ENCODE measurements at regions not wholly inside any gene's neighbourhood (a gene's known extent, or its start where the extent isn't known, plus 50 kb on each side); places are given as distances from the start of the nearest gene placed in this dataset.

- Mint-ChIP-seq H3K27me3 (ENCODE audit: low read depth) (no peaks in the 10 kb centered on the region), H3K4me1 (ENCODE audit: low read depth) (no peaks in the 10 kb centered on the region), H3K36me3 (ENCODE audit: insufficient read depth in 2 of 2) (no peaks in the 10 kb centered on the region), H3K27ac (no peak overlapping the region), H3K9me3 (peaks cover 4 to 12% of the 10 kb centered on the region in 2 donors), H3K4me3 (no peak overlapping the region)
- DNase-seq (no peak), ATAC-seq (replicated peaks in 1 of 2) (no peak)
Observed at GRCh38 chr16:65455761-65456160, 333.9 kb upstream of the CDH11 start.

GRCh38 chr16:65453646-65454045 lies 331.8 kb upstream of the CDH11 start:
- no peak overlapping the region for H3K4me3 Mint-ChIP-seq
- no peak for DNase-seq
- no peaks in the 10 kb centered on the region for H3K4me1 Mint-ChIP-seq (ENCODE audit: low read depth)
- no peak overlapping the region for H3K27ac Mint-ChIP-seq
- H3K27me3 Mint-ChIP-seq (ENCODE audit: low read depth) = no peaks in the 10 kb centered on the region
- no peak for ATAC-seq (replicated peaks in 1 of 2)
- H3K36me3 Mint-ChIP-seq (ENCODE audit: insufficient read depth in 2 of 2) = peaks cover 0 to 2% of the 10 kb centered on the region in 2 donors
- H3K9me3 Mint-ChIP-seq = peaks cover 7 to 12% of the 10 kb centered on the region in 2 donors

GRCh38 chr16:65449526-65449925 lies 327.7 kb upstream of the CDH11 start:
- no peak overlapping the region for H3K27ac Mint-ChIP-seq
- H3K4me3 Mint-ChIP-seq = no peak overlapping the region
- H3K9me3 Mint-ChIP-seq = peaks cover 13% of the 10 kb centered on the region in 2 donors
- H3K27me3 Mint-ChIP-seq (ENCODE audit: low read depth) = no peaks in the 10 kb centered on the region
- no peaks in the 10 kb centered on the region for H3K4me1 Mint-ChIP-seq (ENCODE audit: low read depth)
- ATAC-seq (replicated peaks in 1 of 2) (no peak), DNase-seq (no peak)
- peaks cover 0 to 5% of the 10 kb centered on the region in 2 donors for H3K36me3 Mint-ChIP-seq (ENCODE audit: insufficient read depth in 2 of 2)

- H3K4me3 Mint-ChIP-seq = no peak overlapping the region
- H3K9me3 Mint-ChIP-seq = peaks cover 4 to 13% of the 10 kb centered on the region in 2 donors
- DNase-seq (no peak), ATAC-seq (replicated peaks in 1 of 2) (no peak)
- no peak overlapping the region for H3K27ac Mint-ChIP-seq
- H3K4me1 Mint-ChIP-seq (ENCODE audit: low read depth) = no peaks in the 10 kb centered on the region
- no peaks in the 10 kb centered on the region for H3K27me3 Mint-ChIP-seq (ENCODE audit: low read depth)
- H3K36me3 Mint-ChIP-seq (ENCODE audit: insufficient read depth in 2 of 2) = peaks cover 0 to 5% of the 10 kb centered on the region in 2 donors
Observed at GRCh38 chr16:65446427-65446826, 324.6 kb upstream of the CDH11 start.

GRCh38 chr16:65445313-65446260 lies 323.7 kb upstream of the CDH11 start:
- Mint-ChIP-seq H3K27ac (no peak overlapping the region), H3K9me3 (peaks cover 3 to 13% of the 10 kb centered on the region in 2 donors), H3K27me3 (ENCODE audit: low read depth) (no peaks in the 10 kb centered on the region), H3K4me3 (no peak overlapping the region), H3K36me3 (ENCODE audit: insufficient read depth in 2 of 2) (peaks cover 0 to 5% of the 10 kb centered on the region in 2 donors), H3K4me1 (ENCODE audit: low read depth) (no peaks in the 10 kb centered on the region)
- DNase-seq (no peak), ATAC-seq (replicated peaks in 1 of 2) (no peak)

- Mint-ChIP-seq H3K4me3 (no peak overlapping the region), H3K9me3 (peaks cover 4 to 6% of the 10 kb centered on the region in 2 donors), H3K4me1 (ENCODE audit: low read depth) (no peaks in the 10 kb centered on the region), H3K36me3 (ENCODE audit: insufficient read depth in 2 of 2) (peaks cover 0 to 2% of the 10 kb centered on the region in 2 donors), H3K27me3 (ENCODE audit: low read depth) (no peaks in the 10 kb centered on the region), H3K27ac (no peak overlapping the region)
- DNase-seq (no peak), ATAC-seq (replicated peaks in 1 of 2) (no peak)
Observed at GRCh38 chr16:65441501-65441900, 319.6 kb upstream of the CDH11 start.

GRCh38 chr16:65429504-65430181 lies 307.8 kb upstream of the CDH11 start:
- H3K27ac Mint-ChIP-seq = no peak overlapping the region
- no peak for DNase-seq
- H3K4me1 Mint-ChIP-seq (ENCODE audit: low read depth) = no peaks in the 10 kb centered on the region
- H3K27me3 Mint-ChIP-seq (ENCODE audit: low read depth) = no peaks in the 10 kb centered on the region
- ATAC-seq (replicated peaks in 1 of 2) = no peak
- H3K9me3 Mint-ChIP-seq = peaks cover 6% of the 10 kb centered on the region in 2 donors
- no peak overlapping the region for H3K4me3 Mint-ChIP-seq
- no peaks in the 10 kb centered on the region for H3K36me3 Mint-ChIP-seq (ENCODE audit: insufficient read depth in 2 of 2)

GRCh38 chr16:65426484-65426883 lies 304.6 kb upstream of the CDH11 start:
- ATAC-seq (replicated peaks in 1 of 2) = no peak

GRCh38 chr16:65422934-65423333 lies 301.1 kb upstream of the CDH11 start:
- Mint-ChIP-seq H3K9me3 (peaks cover 6 to 11% of the 10 kb centered on the region in 2 donors), H3K36me3 (ENCODE audit: insufficient read depth in 2 of 2) (peaks cover 1 to 3% of the 10 kb centered on the region in 2 donors), H3K4me3 (no peak overlapping the region), H3K4me1 (ENCODE audit: low read depth) (no peaks in the 10 kb centered on the region), H3K27ac (no peak overlapping the region), H3K27me3 (ENCODE audit: low read depth) (no peaks in the 10 kb centered on the region)
- DNase-seq = no peak
- ATAC-seq (replicated peaks in 1 of 2) = no peak

More at GRCh38 chr16:65426484-65426883, 304.6 kb upstream of the CDH11 start:
- no peaks in the 10 kb centered on the region for H3K27me3 Mint-ChIP-seq (ENCODE audit: low read depth)
- H3K36me3 Mint-ChIP-seq (ENCODE audit: insufficient read depth in 2 of 2) = no peaks in the 10 kb centered on the region
- H3K4me3 Mint-ChIP-seq = no peak overlapping the region
- H3K9me3 Mint-ChIP-seq = peaks cover 4 to 8% of the 10 kb centered on the region in 2 donors
- H3K27ac Mint-ChIP-seq = no peak overlapping the region
- no peaks in the 10 kb centered on the region for H3K4me1 Mint-ChIP-seq (ENCODE audit: low read depth)
- no peak for DNase-seq

- DNase-seq (no peak), ATAC-seq (replicated peaks in 1 of 2) (no peak)
- no peak overlapping the region for H3K27ac Mint-ChIP-seq
- no peaks in the 10 kb centered on the region for H3K27me3 Mint-ChIP-seq (ENCODE audit: low read depth)
- H3K36me3 Mint-ChIP-seq (ENCODE audit: insufficient read depth in 2 of 2) = peaks cover 1 to 3% of the 10 kb centered on the region in 2 donors
- H3K4me1 Mint-ChIP-seq (ENCODE audit: low read depth) = no peaks in the 10 kb centered on the region
- no peak overlapping the region for H3K4me3 Mint-ChIP-seq
- H3K9me3 Mint-ChIP-seq = peaks cover 7 to 11% of the 10 kb centered on the region in 2 donors
Observed at GRCh38 chr16:65421596-65421995, 299.7 kb upstream of the CDH11 start.

- DNase-seq = no peak
- Mint-ChIP-seq H3K9me3 (peaks cover 5 to 7% of the 10 kb centered on the region in 2 donors), H3K36me3 (ENCODE audit: insufficient read depth in 2 of 2) (peaks cover 1 to 3% of the 10 kb centered on the region in 2 donors), H3K27me3 (ENCODE audit: low read depth) (no peaks in the 10 kb centered on the region), H3K27ac (no peak overlapping the region), H3K4me3 (no peak overlapping the region), H3K4me1 (ENCODE audit: low read depth) (peaks cover 4% of the 10 kb centered on the region)
- ATAC-seq (replicated peaks in 1 of 2) = no peak
Observed at GRCh38 chr16:65418435-65418834, 296.6 kb upstream of the CDH11 start.

GRCh38 chr16:65415460-65415859 lies 293.6 kb upstream of the CDH11 start:
- ATAC-seq (replicated peaks in 1 of 2) = no peak

GRCh38 chr16:65414284-65414984 lies 292.6 kb upstream of the CDH11 start:
- Mint-ChIP-seq H3K4me3 (no peak overlapping the region), H3K27ac (no peak overlapping the region), H3K4me1 (ENCODE audit: low read depth) (peaks cover 4% of the 10 kb centered on the region), H3K27me3 (ENCODE audit: low read depth) (no peaks in the 10 kb centered on the region), H3K9me3 (peaks cover 7 to 12% of the 10 kb centered on the region in 2 donors), H3K36me3 (ENCODE audit: insufficient read depth in 2 of 2) (peaks cover 3 to 5% of the 10 kb centered on the region in 2 donors)
- no peak for ATAC-seq (replicated peaks in 1 of 2)
- DNase-seq = no peak

More at GRCh38 chr16:65415460-65415859, 293.6 kb upstream of the CDH11 start:
- Mint-ChIP-seq H3K4me1 (ENCODE audit: low read depth) (peaks cover 4% of the 10 kb centered on the region), H3K9me3 (peaks cover 7 to 12% of the 10 kb centered on the region in 2 donors), H3K4me3 (no peak overlapping the region), H3K27me3 (ENCODE audit: low read depth) (no peaks in the 10 kb centered on the region), H3K27ac (no peak overlapping the region), H3K36me3 (ENCODE audit: insufficient read depth in 2 of 2) (peaks cover 3 to 5% of the 10 kb centered on the region in 2 donors)
- DNase-seq = no peak
